ENCODE measurements at regions not wholly inside any gene's neighbourhood (a gene's known extent, or its start where the extent isn't known, plus 50 kb on each side); places are given as distances from the start of the nearest gene placed in this dataset.
"Not testable (repeated sequence)": the region's sequence is repeated elsewhere in the genome, so short reads cannot be mapped to it uniquely, and the experiment has no call there.

DNA sequence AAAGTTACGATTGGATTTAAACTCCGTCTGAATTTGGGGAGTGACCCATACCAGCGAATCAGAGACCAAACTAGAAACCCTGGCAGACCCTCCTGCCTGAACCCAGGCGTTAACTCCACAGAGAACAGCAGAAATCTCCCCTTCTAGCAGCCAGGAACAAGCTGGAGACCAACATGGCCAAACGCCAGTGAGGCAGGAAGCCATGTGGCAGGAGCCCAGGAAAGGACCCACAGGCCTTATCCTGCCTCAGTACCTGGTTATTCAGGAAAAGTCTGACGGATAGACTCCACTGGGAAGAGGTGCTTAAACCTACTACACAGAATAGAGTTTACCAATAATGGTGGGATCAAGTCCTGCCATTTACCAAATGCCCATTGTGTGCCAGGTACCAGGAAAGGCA lies 106.6 kb downstream of the TRIM69 start:
- H2BK120ac ChIP-seq (replicated peaks; ENCODE audit: low read depth, low read length); H3K18ac ChIP-seq (ENCODE audit: extremely low read depth, low read length); H2BK20ac ChIP-seq (ENCODE audit: low read length); H3K56ac ChIP-seq (replicated peaks; ENCODE audit: insufficient read length, low read depth, low read length); H3K4me1 ChIP-seq (replicated peaks in 1 of 4; ENCODE audit: control insufficient read depth in 3 of 4, insufficient read depth in 4 of 4, low read length in 3 of 4); H3K79me1 ChIP-seq (ENCODE audit: low read depth, low read length); H4K8ac ChIP-seq (ENCODE audit: extremely low read depth, insufficient read depth, low read length); H2BK15ac ChIP-seq (ENCODE audit: low read length); H3K9me3 ChIP-seq (ENCODE audit: insufficient read depth in 2 of 2, low read depth in 1 of 2, low read length in 1 of 2); H3K23ac ChIP-seq (ENCODE audit: insufficient read length); H2BK5ac ChIP-seq (ENCODE audit: low read depth, low read length); H4K91ac ChIP-seq (replicated peaks; ENCODE audit: insufficient read length, low read length); H4K5ac ChIP-seq (ENCODE audit: insufficient read length, low read depth, low read length); H3K27me3 ChIP-seq (replicated peaks in 1 of 4; ENCODE audit: control insufficient read depth in 3 of 4, extremely low read depth in 1 of 4, insufficient read depth in 3 of 4, low read length in 3 of 4); H3K4ac ChIP-seq (replicated peaks; ENCODE audit: insufficient read length, low read depth, low read length); H3K79me2 ChIP-seq (ENCODE audit: control insufficient read depth in 1 of 2, insufficient read depth in 2 of 2, low read length in 2 of 2); H3K4me3 ChIP-seq (ENCODE audit: extremely low read depth in 1 of 4, insufficient read depth in 2 of 4, low read depth in 3 of 4, low read length in 4 of 4); H3K9ac ChIP-seq (replicated peaks in 1 of 4; ENCODE audit: extremely low read depth in 1 of 4, low read depth in 3 of 4, low read length in 3 of 4); H2BK12ac ChIP-seq (ENCODE audit: low read depth, low read length); H3K14ac ChIP-seq (ENCODE audit: insufficient read length); CTCF ChIA-PET (ENCODE audit: partially characterized antibody); H3K27ac ChIP-seq (ENCODE audit: low read depth, low read length); DNase-seq (ENCODE audit: low read depth in 1 of 2, low spot score in 2 of 2); H4K20me1 ChIP-seq (replicated peaks in 1 of 2; ENCODE audit: control insufficient read depth in 1 of 2, insufficient read depth in 2 of 2, low read length in 2 of 2); H3K23me2 ChIP-seq (ENCODE audit: low read depth, low read length); POLR2A ChIA-PET (ENCODE audit: partially characterized antibody); H3K4me2 ChIP-seq (ENCODE audit: insufficient read depth in 1 of 2, low read depth in 2 of 2, low read length in 2 of 2); H3K36me3 ChIP-seq (ENCODE audit: control insufficient read depth in 2 of 4, insufficient read depth in 4 of 4, low read length in 3 of 4); H2AFZ ChIP-seq (ENCODE audit: low read length); FAIRE-seq; H2AK5ac ChIP-seq (ENCODE audit: low read depth, low read length): not testable (repeated sequence)
- WGBS, 2 experiments (ENCODE audit: extremely low coverage in 1 of 2, insufficient coverage in 1 of 2, insufficient read length in 1 of 2, insufficient replicate concordance in 2 of 2, low coverage in 1 of 2, low lambda C conversion rate in 2 of 2, missing lambda C conversion rate in 1 of 2), result 83% methylated on average over 6 of the region's 6 CpGs; no CpG with 5 or more reads in 1 of the 2 experiments

DNA sequence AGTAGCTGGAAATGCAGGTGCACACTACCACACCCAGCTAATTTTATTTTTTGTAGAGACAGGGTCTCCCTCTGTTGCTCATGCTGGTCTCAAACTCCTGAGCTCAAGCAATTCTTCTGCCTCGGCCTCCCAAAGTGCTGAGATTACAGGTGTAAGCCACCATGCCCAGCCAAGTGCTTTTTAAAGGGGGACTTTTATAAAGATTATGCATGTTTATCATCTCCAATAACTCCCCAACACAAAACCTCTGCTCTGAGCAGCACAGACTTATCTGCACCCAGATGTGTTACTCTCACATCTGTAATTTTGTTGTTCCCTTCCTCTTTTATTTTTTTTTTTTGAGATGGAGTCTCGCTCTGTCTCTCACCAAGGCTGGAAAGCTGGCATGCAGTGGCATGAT lies 108.6 kb downstream of the TRIM69 start:
- H2BK120ac ChIP-seq (replicated peaks; ENCODE audit: low read depth, low read length); FAIRE-seq; DNase-seq (ENCODE audit: low read depth in 1 of 2, low spot score in 2 of 2); POLR2A ChIA-PET (ENCODE audit: partially characterized antibody); H3K79me2 ChIP-seq (ENCODE audit: control insufficient read depth in 1 of 2, insufficient read depth in 2 of 2, low read length in 2 of 2); H3K27me3 ChIP-seq (replicated peaks in 1 of 4; ENCODE audit: control insufficient read depth in 3 of 4, extremely low read depth in 1 of 4, insufficient read depth in 3 of 4, low read length in 3 of 4); H3K27ac ChIP-seq (ENCODE audit: low read depth, low read length); H2AK5ac ChIP-seq (ENCODE audit: low read depth, low read length); H3K9ac ChIP-seq (replicated peaks in 1 of 4; ENCODE audit: extremely low read depth in 1 of 4, low read depth in 3 of 4, low read length in 3 of 4); H3K4me1 ChIP-seq (replicated peaks in 1 of 4; ENCODE audit: control insufficient read depth in 3 of 4, insufficient read depth in 4 of 4, low read length in 3 of 4); H4K5ac ChIP-seq (ENCODE audit: insufficient read length, low read depth, low read length); H3K79me1 ChIP-seq (ENCODE audit: low read depth, low read length); H2BK15ac ChIP-seq (ENCODE audit: low read length); H4K20me1 ChIP-seq (replicated peaks in 1 of 2; ENCODE audit: control insufficient read depth in 1 of 2, insufficient read depth in 2 of 2, low read length in 2 of 2); H3K23ac ChIP-seq (ENCODE audit: insufficient read length); H3K56ac ChIP-seq (replicated peaks; ENCODE audit: insufficient read length, low read depth, low read length); H3K4me3 ChIP-seq (ENCODE audit: extremely low read depth in 1 of 4, insufficient read depth in 2 of 4, low read depth in 3 of 4, low read length in 4 of 4); H2BK12ac ChIP-seq (ENCODE audit: low read depth, low read length); H3K4me2 ChIP-seq (ENCODE audit: insufficient read depth in 1 of 2, low read depth in 2 of 2, low read length in 2 of 2); H3K14ac ChIP-seq (ENCODE audit: insufficient read length); H4K8ac ChIP-seq (ENCODE audit: extremely low read depth, insufficient read depth, low read length); H3K36me3 ChIP-seq (ENCODE audit: control insufficient read depth in 2 of 4, insufficient read depth in 4 of 4, low read length in 3 of 4); H3K4ac ChIP-seq (replicated peaks; ENCODE audit: insufficient read length, low read depth, low read length); H4K91ac ChIP-seq (replicated peaks; ENCODE audit: insufficient read length, low read length); H2AFZ ChIP-seq (ENCODE audit: low read length); H3K23me2 ChIP-seq (ENCODE audit: low read depth, low read length); H3K18ac ChIP-seq (ENCODE audit: extremely low read depth, low read length); H2BK20ac ChIP-seq (ENCODE audit: low read length); H3K9me3 ChIP-seq (ENCODE audit: insufficient read depth in 2 of 2, low read depth in 1 of 2, low read length in 1 of 2); H2BK5ac ChIP-seq (ENCODE audit: low read depth, low read length): not testable (repeated sequence)
- 100% methylated on average over 1 of the region's 2 CpGs; no CpG with 5 or more reads in 1 of the 2 experiments for WGBS, 2 experiments (ENCODE audit: extremely low coverage in 1 of 2, insufficient coverage in 1 of 2, insufficient read length in 1 of 2, insufficient replicate concordance in 2 of 2, low coverage in 1 of 2, low lambda C conversion rate in 2 of 2, missing lambda C conversion rate in 1 of 2)
- CTCF ChIA-PET (ENCODE audit: partially characterized antibody), result interaction anchor here (0.7 kb wide), 1 partner anchor 9 kb away, joined by 3 read pairs; no protein-coding TSS in a partner anchor

All from H1 (cell line).